GM23338 (cell line): ENCODE measurements at regions not wholly inside any gene's neighbourhood (a gene's known extent, or its start where the extent isn't known, plus 50 kb on each side); places are given as distances from the start of the nearest gene placed in this dataset.

Experiments used
- CREB1 ChIP-seq: fragments of 250-450 bp; sonication (Bioruptor Pico); IDR thresholded peaks from 2 replicates; pipeline ENCODE4 v1.5.0; 2020; ENCODE audit warnings: low read depth, mild to moderate bottlenecking, moderate library complexity
- CTCF ChIP-seq, 2 experiments: fragments of 200-600 bp in 1 of 2; sonication (generic) in 1 of 2; conservative IDR thresholded peaks; 2 replicates each; pipeline versions ENCODE4 v1.5.1 to v1.6.1; 2016 to 2017; ENCODE audit warnings: antibody characterized with exemption in 2 of 2, low read depth in 2 of 2, mild to moderate bottlenecking in 2 of 2, moderate library complexity in 1 of 2
- ETS1 ChIP-seq: IDR thresholded peaks from 2 replicates; pipeline ENCODE4 v1.6.1; 2016; ENCODE audit warnings: antibody characterized with exemption
- EZH2 ChIP-seq: fragments of 200-600 bp; sonication (generic); IDR thresholded peaks from one replicate; pipeline ENCODE4 v1.8.0; 2017; ENCODE audit warnings: antibody characterized with exemption, mild to moderate bottlenecking, low read depth; ENCODE audit not compliant: unreplicated experiment
- EZH2phosphoT487 ChIP-seq: fragments of 200-600 bp; sonication (generic); IDR thresholded peaks from one replicate; pipeline ENCODE4 v1.8.1; 2018; ENCODE audit warnings: antibody characterized with exemption; ENCODE audit not compliant: unreplicated experiment
- POLR2AphosphoS5 ChIP-seq: IDR thresholded peaks from 2 replicates; pipeline ENCODE4 v1.6.1; 2016; ENCODE audit warnings: antibody characterized with exemption, low read depth
- REST ChIP-seq: IDR thresholded peaks from one replicate; pipeline ENCODE4 v1.6.1; 2018; ENCODE audit warnings: antibody characterized with exemption; ENCODE audit not compliant: unreplicated experiment
- ZNF462 ChIP-seq: fragments of 250-450 bp; sonication (Bioruptor Pico); IDR thresholded peaks from 2 replicates; pipeline ENCODE4 v1.5.0; 2020; ENCODE audit warnings: mild to moderate bottlenecking, moderate library complexity

GRCh38 chr17:79469646-79470045 lies 141.2 kb downstream of the RBFOX3 start:
- TF ChIP-seq CTCF (conservative IDR thresholded peaks at IDR 0.05; ENCODE audit: low read depth in 2 of 2) (no peak), REST (no peak), EZH2phosphoT487 (no peak), EZH2 (no peak), POLR2AphosphoS5 (no peak), ZNF462 (CRISPR knock-in tag) (no peak), CREB1 (CRISPR knock-in tag) (no peak), ETS1 (no peak)
